ENCODE measurements at regions not wholly inside any gene's neighbourhood (a gene's known extent, or its start where the extent isn't known, plus 50 kb on each side); places are given as distances from the start of the nearest gene placed in this dataset.
"Not testable (repeated sequence)": the region's sequence is repeated elsewhere in the genome, so short reads cannot be mapped to it uniquely, and the experiment has no call there.

- DNase-seq (ENCODE audit: low spot score): no peak
Measured at GRCh38 chr4:61004651-61005170, 195.4 kb upstream of the ADGRL3 start.

GRCh38 chr4:61011051-61011450 lies 189.1 kb upstream of the ADGRL3 start:
- no peak for DNase-seq (ENCODE audit: low spot score)

- not testable (repeated sequence) for DNase-seq (ENCODE audit: low spot score)
Measured at GRCh38 chr4:61011936-61012335, 188.2 kb upstream of the ADGRL3 start.

- no peak for DNase-seq (ENCODE audit: low spot score)
Measured at GRCh38 chr4:61024610-61025009, 175.5 kb upstream of the ADGRL3 start.

- DNase-seq (ENCODE audit: low spot score): no peak
Measured at GRCh38 chr4:61027939-61028338, 172.2 kb upstream of the ADGRL3 start.

- DNase-seq (ENCODE audit: low spot score): no peak
Measured at GRCh38 chr4:61036071-61036684, 163.9 kb upstream of the ADGRL3 start.

- no peak for DNase-seq (ENCODE audit: low spot score)
Measured at GRCh38 chr4:61041527-61041926, 158.6 kb upstream of the ADGRL3 start.

- DNase-seq (ENCODE audit: low spot score): no peak
Measured at GRCh38 chr4:61044837-61045236, 155.3 kb upstream of the ADGRL3 start.

GRCh38 chr4:61049018-61049417 lies 151.1 kb upstream of the ADGRL3 start:
- no peak for DNase-seq (ENCODE audit: low spot score)

- DNase-seq (ENCODE audit: low spot score): no peak
Measured at GRCh38 chr4:61067381-61067780, 132.7 kb upstream of the ADGRL3 start.

- no peak for DNase-seq (ENCODE audit: low spot score)
Measured at GRCh38 chr4:61068060-61068459, 132.1 kb upstream of the ADGRL3 start.

- DNase-seq (ENCODE audit: low spot score): no peak
Measured at GRCh38 chr4:61068745-61069144, 131.4 kb upstream of the ADGRL3 start.

- no peak for DNase-seq (ENCODE audit: low spot score)
Measured at GRCh38 chr4:61070269-61070668, 129.9 kb upstream of the ADGRL3 start.

- no peak for DNase-seq (ENCODE audit: low spot score)
Measured at GRCh38 chr4:61079427-61079826, 120.7 kb upstream of the ADGRL3 start.

GRCh38 chr4:61079976-61080375 lies 120.2 kb upstream of the ADGRL3 start:
- no peak for DNase-seq (ENCODE audit: low spot score)

- DNase-seq (ENCODE audit: low spot score): no peak
Measured at GRCh38 chr4:61085534-61085933, 114.6 kb upstream of the ADGRL3 start.

- no peak for DNase-seq (ENCODE audit: low spot score)
Measured at GRCh38 chr4:61086357-61086756, 113.8 kb upstream of the ADGRL3 start.

GRCh38 chr4:61086979-61087378 lies 113.1 kb upstream of the ADGRL3 start:
- DNase-seq (ENCODE audit: low spot score): no peak

- no peak for DNase-seq (ENCODE audit: low spot score)
Measured at GRCh38 chr4:61094854-61095598, 105.1 kb upstream of the ADGRL3 start.

GRCh38 chr4:61128682-61129081 lies 71.4 kb upstream of the ADGRL3 start:
- no peak for DNase-seq (ENCODE audit: low spot score)

- DNase-seq (ENCODE audit: low spot score): no peak
Measured at GRCh38 chr4:61129971-61130370, 70.2 kb upstream of the ADGRL3 start.

- DNase-seq (ENCODE audit: low spot score): no peak
Measured at GRCh38 chr4:61143461-61143860, 56.7 kb upstream of the ADGRL3 start.

GRCh38 chr4:61149278-61149677 lies 50.8 kb upstream of the ADGRL3 start:
- no peak for DNase-seq (ENCODE audit: low spot score)
